SK-N-SH treated with all-trans-retinoic acid at 6 μM for 48 hours (cell line): ENCODE measurements at regions not wholly inside any gene's neighbourhood (a gene's known extent, or its start where the extent isn't known, plus 50 kb on each side); places are given as distances from the start of the nearest gene placed in this dataset.
A peak's percentile ranks its signal among the peaks of the same experiment; 100 is the strongest.

Experiments used
- ATAC-seq: fragments of 200-7000 bp; cut with Tn5 transposase; 3 replicates; pipeline ENCODE4 v1.9.1; 2020; ENCODE audit warnings: mild to moderate bottlenecking, moderate library complexity
- BACH2 ChIP-seq: fragments of 250-450 bp; sonication (Bioruptor Pico); IDR thresholded peaks from 2 replicates; pipeline ENCODE4 v1.9.0; 2021; ENCODE audit warnings: mild to moderate bottlenecking, borderline replicate concordance
- CSDC2 ChIP-seq: fragments of 250-450 bp; sonication (Bioruptor Pico); IDR thresholded peaks from 2 replicates; pipeline ENCODE4 v1.5.0; 2020; ENCODE audit warnings: mild to moderate bottlenecking, moderate library complexity
- ESRRG ChIP-seq: fragments of 250-450 bp; sonication (Bioruptor Pico); IDR thresholded peaks from 2 replicates; pipeline ENCODE4 v1.6.1; 2021; ENCODE audit warnings: mild to moderate bottlenecking
- GLIS3 ChIP-seq: fragments of 250-450 bp; sonication (Bioruptor Pico); IDR thresholded peaks from 2 replicates; pipeline ENCODE4 v1.5.0; 2020; ENCODE audit warnings: mild to moderate bottlenecking, moderate library complexity
- ISL1 ChIP-seq: fragments of 250-450 bp; sonication (Bioruptor Pico); IDR thresholded peaks from 2 replicates; pipeline ENCODE4 v2.1.2; 2022; ENCODE audit warnings: mild to moderate bottlenecking, moderate library complexity
- OSR1 ChIP-seq: fragments of 250-450 bp; sonication (Bioruptor Pico); IDR thresholded peaks from 2 replicates; pipeline ENCODE4 v1.8.0; 2022; ENCODE audit warnings: moderate library complexity, mild to moderate bottlenecking, inconsistent platforms
- PPARA ChIP-seq: fragments of 250-450 bp; sonication (Bioruptor Pico); IDR thresholded peaks from 2 replicates; pipeline ENCODE4 v1.5.0; 2020; ENCODE audit warnings: mild to moderate bottlenecking, borderline replicate concordance
- SNAI2 ChIP-seq: fragments of 250-450 bp; sonication (Bioruptor Pico); IDR thresholded peaks from 2 replicates; pipeline ENCODE4 v1.5.0; 2020; ENCODE audit warnings: mild to moderate bottlenecking, moderate library complexity
- TCF4 ChIP-seq: fragments of 250-450 bp; sonication (Bioruptor Pico); IDR thresholded peaks from 2 replicates; pipeline ENCODE4 v1.8.0; 2021; ENCODE audit warnings: mild to moderate bottlenecking, moderate library complexity, borderline replicate concordance
- TOX ChIP-seq: fragments of 250-450 bp; sonication (Bioruptor Pico); IDR thresholded peaks from 2 replicates; pipeline ENCODE4 v1.8.0; 2021; ENCODE audit warnings: mild to moderate bottlenecking, moderate library complexity, borderline replicate concordance
- ZC3H10 ChIP-seq: fragments of 250-450 bp; sonication (Bioruptor Pico); IDR thresholded peaks from 2 replicates; pipeline ENCODE4 v1.5.1; 2021; ENCODE audit warnings: mild to moderate bottlenecking, moderate library complexity
- ZFP3 ChIP-seq: fragments of 250-450 bp; sonication (Bioruptor Pico); IDR thresholded peaks from 2 replicates; pipeline ENCODE4 v1.5.0; 2020; ENCODE audit warnings: mild to moderate bottlenecking, moderate library complexity
- ZFP30 ChIP-seq: fragments of 450-650 bp; formaldehyde crosslinking; IDR thresholded peaks from 2 replicates; pipeline ENCODE4 v1.5.0; 2022; ENCODE audit warnings: mild to moderate bottlenecking, moderate library complexity
- ZNF565 ChIP-seq: fragments of 450-650 bp; formaldehyde crosslinking; conservative IDR thresholded peaks from 2 replicates; pipeline ENCODE4 v1.5.0; 2020; ENCODE audit warnings: low read depth, mild to moderate bottlenecking, moderate library complexity
- ZNF70 ChIP-seq: fragments of 450-650 bp; formaldehyde crosslinking; IDR thresholded peaks from 2 replicates; pipeline ENCODE4 v1.5.0; 2020; ENCODE audit warnings: mild to moderate bottlenecking, moderate library complexity
- ZNF8 ChIP-seq: fragments of 450-650 bp; formaldehyde crosslinking; IDR thresholded peaks from 2 replicates; pipeline ENCODE4 v1.5.0; 2020; ENCODE audit warnings: mild to moderate bottlenecking, moderate library complexity
- TF ChIP-seq, protein P1 (sequence below): fragments of 250-450 bp; sonication (Bioruptor Pico); IDR thresholded peaks from 2 replicates; pipeline ENCODE4 v1.8.0; 2021; ENCODE audit warnings: low read depth, mild to moderate bottlenecking, moderate library complexity, borderline replicate concordance
- TF ChIP-seq, protein P2 (sequence below): fragments of 250-450 bp; sonication (Bioruptor Pico); IDR thresholded peaks from 2 replicates; pipeline ENCODE4 v1.5.1; 2021; ENCODE audit warnings: mild to moderate bottlenecking, moderate library complexity
- TF ChIP-seq, protein P3 (sequence below): fragments of 250-450 bp; sonication (Bioruptor Pico); IDR thresholded peaks from 2 replicates; pipeline ENCODE4 v1.5.0; 2020; ENCODE audit warnings: mild to moderate bottlenecking, moderate library complexity

DNA sequence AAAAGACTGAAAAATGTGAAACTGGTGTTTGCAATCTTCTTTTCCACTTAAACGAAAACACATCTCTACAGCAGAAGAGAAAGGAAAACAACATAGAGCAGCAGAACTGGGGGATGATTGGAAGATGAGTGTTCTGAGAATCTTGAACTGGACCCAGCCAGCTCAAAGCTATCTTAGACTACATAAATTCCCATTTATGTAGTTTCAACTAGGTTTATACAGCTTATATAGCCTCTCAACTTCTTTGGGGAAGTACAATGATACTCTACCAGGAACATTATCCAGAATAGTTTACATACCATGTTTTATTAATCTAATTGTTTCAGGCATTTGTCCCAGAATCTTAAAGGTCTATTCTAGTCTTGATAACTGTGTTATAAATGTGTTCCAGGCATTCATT is 658.2 kb upstream of the LMCD1 start:
- TF ChIP-seq ZNF70 (no peak), PPARA (CRISPR knock-in tag) (no peak), ISL1 (CRISPR knock-in tag) (peak; percentile 48)
- TF ChIP-seq, protein P1, sequence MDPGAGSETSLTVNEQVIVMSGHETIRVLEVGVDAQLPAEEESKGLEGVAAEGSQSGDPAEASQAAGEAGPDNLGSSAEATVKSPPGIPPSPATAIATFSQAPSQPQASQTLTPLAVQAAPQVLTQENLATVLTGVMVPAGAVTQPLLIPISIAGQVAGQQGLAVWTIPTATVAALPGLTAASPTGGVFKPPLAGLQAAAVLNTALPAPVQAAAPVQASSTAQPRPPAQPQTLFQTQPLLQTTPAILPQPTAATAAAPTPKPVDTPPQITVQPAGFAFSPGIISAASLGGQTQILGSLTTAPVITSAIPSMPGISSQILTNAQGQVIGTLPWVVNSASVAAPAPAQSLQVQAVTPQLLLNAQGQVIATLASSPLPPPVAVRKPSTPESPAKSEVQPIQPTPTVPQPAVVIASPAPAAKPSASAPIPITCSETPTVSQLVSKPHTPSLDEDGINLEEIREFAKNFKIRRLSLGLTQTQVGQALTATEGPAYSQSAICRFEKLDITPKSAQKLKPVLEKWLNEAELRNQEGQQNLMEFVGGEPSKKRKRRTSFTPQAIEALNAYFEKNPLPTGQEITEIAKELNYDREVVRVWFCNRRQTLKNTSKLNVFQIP (CRISPR knock-in tag), result no peak
- no peak for ATAC-seq

DNA sequence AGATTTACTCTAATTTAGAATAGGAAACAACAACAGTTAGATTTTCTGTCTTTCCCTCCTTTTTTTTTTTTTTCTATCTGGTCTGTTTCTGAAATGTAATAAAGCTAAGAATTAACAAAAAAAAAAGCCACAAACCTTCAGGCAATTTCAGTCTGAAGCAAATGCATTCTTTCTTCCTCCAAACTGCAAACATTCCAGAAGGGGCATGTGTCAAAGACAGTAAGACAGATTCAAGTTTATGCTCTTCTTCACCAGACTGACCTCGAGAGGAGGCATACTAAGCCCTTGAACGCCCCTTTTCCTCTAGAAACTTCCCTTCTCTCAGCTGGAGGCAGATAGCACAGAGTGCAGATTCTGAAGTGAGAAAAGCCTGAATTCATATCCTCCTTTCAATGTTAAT is 654.6 kb upstream of the LMCD1 start:
- ATAC-seq, result no peak
- TF ChIP-seq BACH2 (no peak), ZC3H10 (CRISPR knock-in tag) (no peak), CSDC2 (CRISPR knock-in tag) (no peak), ZNF8 (CRISPR knock-in tag) (no peak), TCF4 (CRISPR knock-in tag) (no peak), GLIS3 (CRISPR knock-in tag) (no peak), SNAI2 (CRISPR knock-in tag) (no peak)
- TF ChIP-seq, protein P2, sequence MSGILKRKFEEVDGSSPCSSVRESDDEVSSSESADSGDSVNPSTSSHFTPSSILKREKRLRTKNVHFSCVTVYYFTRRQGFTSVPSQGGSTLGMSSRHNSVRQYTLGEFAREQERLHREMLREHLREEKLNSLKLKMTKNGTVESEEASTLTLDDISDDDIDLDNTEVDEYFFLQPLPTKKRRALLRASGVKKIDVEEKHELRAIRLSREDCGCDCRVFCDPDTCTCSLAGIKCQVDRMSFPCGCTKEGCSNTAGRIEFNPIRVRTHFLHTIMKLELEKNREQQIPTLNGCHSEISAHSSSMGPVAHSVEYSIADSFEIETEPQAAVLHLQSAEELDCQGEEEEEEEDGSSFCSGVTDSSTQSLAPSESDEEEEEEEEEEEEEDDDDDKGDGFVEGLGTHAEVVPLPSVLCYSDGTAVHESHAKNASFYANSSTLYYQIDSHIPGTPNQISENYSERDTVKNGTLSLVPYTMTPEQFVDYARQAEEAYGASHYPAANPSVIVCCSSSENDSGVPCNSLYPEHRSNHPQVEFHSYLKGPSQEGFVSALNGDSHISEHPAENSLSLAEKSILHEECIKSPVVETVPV, result no peak
- TF ChIP-seq, protein P3, sequence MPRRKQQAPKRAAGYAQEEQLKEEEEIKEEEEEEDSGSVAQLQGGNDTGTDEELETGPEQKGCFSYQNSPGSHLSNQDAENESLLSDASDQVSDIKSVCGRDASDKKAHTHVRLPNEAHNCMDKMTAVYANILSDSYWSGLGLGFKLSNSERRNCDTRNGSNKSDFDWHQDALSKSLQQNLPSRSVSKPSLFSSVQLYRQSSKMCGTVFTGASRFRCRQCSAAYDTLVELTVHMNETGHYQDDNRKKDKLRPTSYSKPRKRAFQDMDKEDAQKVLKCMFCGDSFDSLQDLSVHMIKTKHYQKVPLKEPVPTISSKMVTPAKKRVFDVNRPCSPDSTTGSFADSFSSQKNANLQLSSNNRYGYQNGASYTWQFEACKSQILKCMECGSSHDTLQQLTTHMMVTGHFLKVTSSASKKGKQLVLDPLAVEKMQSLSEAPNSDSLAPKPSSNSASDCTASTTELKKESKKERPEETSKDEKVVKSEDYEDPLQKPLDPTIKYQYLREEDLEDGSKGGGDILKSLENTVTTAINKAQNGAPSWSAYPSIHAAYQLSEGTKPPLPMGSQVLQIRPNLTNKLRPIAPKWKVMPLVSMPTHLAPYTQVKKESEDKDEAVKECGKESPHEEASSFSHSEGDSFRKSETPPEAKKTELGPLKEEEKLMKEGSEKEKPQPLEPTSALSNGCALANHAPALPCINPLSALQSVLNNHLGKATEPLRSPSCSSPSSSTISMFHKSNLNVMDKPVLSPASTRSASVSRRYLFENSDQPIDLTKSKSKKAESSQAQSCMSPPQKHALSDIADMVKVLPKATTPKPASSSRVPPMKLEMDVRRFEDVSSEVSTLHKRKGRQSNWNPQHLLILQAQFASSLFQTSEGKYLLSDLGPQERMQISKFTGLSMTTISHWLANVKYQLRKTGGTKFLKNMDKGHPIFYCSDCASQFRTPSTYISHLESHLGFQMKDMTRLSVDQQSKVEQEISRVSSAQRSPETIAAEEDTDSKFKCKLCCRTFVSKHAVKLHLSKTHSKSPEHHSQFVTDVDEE (CRISPR knock-in tag), result no peak

DNA sequence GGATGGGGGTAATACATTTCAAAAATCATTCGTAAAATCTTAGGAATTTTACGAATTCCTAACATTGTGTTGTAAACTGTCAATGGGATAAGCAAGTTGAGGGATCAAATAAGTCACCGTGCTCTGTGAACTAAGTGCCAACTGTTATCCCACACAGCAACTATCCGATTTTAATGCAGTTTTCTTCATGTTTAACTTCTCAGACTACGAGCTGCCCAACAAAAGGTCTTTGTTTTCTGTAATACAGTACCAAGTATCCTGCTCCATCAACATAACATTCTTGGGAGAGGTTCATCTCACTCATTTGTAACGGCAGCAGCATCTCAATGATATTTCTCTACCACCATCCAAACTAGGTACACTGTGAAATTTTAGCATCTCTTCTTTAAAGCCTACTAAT is 654.1 kb upstream of the LMCD1 start:
- no peak for TF ChIP-seq SNAI2 (CRISPR knock-in tag)
- no peak for ATAC-seq

DNA sequence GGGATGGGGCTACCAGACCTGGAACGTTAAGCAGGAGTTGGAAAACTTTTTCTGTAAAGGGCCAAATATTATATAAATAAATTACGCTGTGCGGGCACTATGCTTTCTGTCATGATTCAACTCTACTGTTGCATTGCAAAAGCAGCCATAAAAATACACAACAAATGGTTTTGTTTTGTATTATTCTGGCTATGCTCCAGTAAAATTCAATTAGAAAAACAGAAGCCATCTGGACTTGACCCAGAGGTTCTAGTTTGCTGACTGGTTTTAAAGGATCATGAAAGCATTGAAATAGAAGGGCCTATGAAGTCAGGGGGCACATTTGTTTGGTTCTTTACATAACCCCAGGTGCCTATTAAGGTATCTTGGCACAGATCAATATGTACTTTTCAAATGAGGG is 647.4 kb upstream of the LMCD1 start:
- no peak for ATAC-seq
- TF ChIP-seq ESRRG (CRISPR knock-in tag) (no peak), ZC3H10 (CRISPR knock-in tag) (no peak)
- TF ChIP-seq, protein P3 (CRISPR knock-in tag), result no peak

DNA sequence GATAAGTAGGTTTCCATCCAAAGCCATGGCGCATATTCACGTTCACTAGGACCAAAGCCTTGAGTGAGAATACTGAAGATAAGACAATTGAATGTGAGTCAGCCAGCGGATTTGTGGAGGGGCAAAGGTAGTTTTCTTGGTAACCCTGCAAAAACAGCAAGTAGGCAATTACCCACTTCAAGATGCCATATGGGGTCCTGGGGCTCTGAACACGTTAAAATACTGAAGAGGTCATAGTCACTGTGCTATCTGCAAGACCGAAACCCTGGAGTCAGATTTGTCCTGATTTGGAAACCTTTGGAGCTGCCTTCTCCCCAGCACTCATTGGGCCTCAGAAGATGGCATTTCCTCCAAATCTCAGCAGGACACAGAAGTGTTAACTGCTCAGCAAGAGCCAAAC is 646.9 kb upstream of the LMCD1 start:
- ATAC-seq, result no peak
- TF ChIP-seq OSR1 (CRISPR knock-in tag), result no peak
- TF ChIP-seq ZFP3 (CRISPR knock-in tag), result no peak
- no peak for TF ChIP-seq ZNF70
- no peak for TF ChIP-seq ISL1 (CRISPR knock-in tag)
- no peak for TF ChIP-seq ZFP30 (CRISPR knock-in tag)
- TF ChIP-seq TOX (CRISPR knock-in tag), result no peak
- TF ChIP-seq ZNF565 (CRISPR knock-in tag), result no peak
